ENCODE measurements at regions not wholly inside any gene's neighbourhood (a gene's known extent, or its start where the extent isn't known, plus 50 kb on each side); places are given as distances from the start of the nearest gene placed in this dataset.

DNA sequence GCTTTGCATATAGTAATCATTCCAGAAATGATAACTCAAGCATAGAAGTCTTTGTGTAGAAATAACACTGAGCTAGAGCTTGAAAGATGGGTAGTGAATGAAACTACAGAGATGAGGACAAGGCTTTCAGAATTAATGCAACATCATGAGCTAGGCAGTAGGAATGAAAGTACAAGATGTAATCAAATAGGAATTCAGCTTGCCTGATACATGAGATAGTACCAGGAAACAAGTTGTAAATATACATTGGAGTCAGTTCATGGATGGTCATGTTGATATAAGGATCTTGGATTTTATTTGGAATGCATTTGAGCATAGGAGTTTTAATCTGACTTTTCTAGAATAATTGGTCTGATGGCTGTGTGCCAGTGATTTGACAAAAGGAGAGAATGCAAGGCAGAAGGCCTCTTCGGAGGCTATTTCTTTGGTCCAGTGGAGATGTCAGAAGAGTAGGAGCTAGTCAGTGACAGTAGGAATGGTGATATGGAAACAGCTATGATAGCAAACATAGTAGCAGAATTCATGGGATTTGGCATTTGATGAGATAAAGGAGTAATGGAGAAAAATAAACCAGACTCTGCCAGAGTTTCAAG lies 206.4 kb upstream of the PACRGL start:
- TF ChIP-seq CTCF (IDR thresholded peaks at IDR 0.05) (no peak), POLR2A (IDR thresholded peaks at IDR 0.05) (no peak)
